ENCODE measurements at regions not wholly inside any gene's neighbourhood (a gene's known extent, or its start where the extent isn't known, plus 50 kb on each side); places are given as distances from the start of the nearest gene placed in this dataset.

DNA sequence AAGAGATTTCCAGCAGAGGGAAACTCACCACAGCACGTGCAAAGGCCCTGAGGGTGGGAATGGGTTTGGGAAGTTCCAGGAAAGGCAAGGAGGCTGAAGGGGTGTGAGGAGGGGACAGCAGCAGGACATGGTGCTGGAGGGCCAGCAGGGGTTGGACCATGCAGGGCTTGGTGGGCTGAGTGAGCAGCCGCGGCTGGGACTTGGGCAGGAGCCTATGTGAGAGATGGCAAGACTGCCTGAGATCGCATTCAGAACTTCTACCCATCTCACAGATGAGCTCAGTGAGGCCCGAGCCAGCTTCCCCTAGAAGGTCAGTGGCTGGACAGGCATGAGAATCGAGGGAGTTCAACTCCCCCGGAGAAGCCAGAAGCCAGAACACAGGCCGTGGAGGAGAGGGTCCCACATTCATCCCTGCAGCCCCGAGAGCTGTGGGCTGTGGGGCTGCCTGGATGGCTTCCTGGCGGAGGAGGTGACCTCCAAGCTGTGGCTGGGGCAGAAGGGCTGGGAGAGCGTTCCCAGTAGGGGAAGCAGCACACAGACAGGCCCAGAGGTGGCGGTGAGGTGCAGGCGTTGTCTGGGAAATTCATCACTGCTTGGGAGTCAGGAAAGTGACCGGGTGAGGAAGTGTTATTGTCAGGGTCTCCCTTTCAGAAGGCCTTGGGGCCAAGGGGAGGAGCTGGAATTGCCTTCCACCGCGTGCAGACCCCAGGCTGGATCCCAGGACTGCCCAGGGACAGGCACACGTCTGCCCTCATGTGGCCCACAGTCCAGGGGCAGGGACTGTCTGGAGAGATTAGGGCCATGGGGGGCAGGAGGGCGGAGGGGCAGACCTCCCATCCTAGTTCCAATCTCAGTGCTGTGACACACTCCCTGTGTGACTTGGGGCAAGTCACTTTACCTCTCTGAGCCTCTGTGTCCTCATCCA lies 103.8 kb downstream of the CEBPB start:
- intact Hi-C loops (cut with DNase I), result no loop called here
- peak overlapping the region; percentile 88 to 97 (median 92) for H3K27ac ChIP-seq
- no peaks in the 10 kb centered on the region for H3K9me3 ChIP-seq
- ATAC-seq, result no peak
- no peaks in the 10 kb centered on the region for H3K27me3 ChIP-seq
- TF ChIP-seq POLR2A (IDR thresholded peaks at IDR 0.05), result no peak
- no peak for TF ChIP-seq CTCF (IDR thresholded peaks at IDR 0.05)
- H3K4me3 ChIP-seq, result no peak overlapping the region
- no peaks in the 10 kb centered on the region for H3K36me3 ChIP-seq
- 89% methylated on average over 5 of the region's 18 CpGs for WGBS (ENCODE audit: insufficient coverage, low coverage, low lambda C conversion rate, missing lambda C conversion rate)
- peaks cover 0 to 53% (median 19%) of the 10 kb centered on the region in 4 donors for H3K4me1 ChIP-seq
- peak in 2 of 3 donors; percentile 32 to 54 for DNase-seq

GRCh38 chr20:50295345-50295744 lies 104.7 kb downstream of the CEBPB start:
- Histone ChIP-seq H3K9me3 (no peaks in the 10 kb centered on the region), H3K27ac (peak overlapping the region; percentile 37 to 97 (median 48)), H3K36me3 (no peaks in the 10 kb centered on the region), H3K27me3 (no peaks in the 10 kb centered on the region), H3K4me1 (peaks cover 0 to 53% (median 19%) of the 10 kb centered on the region in 4 donors), H3K4me3 (no peak overlapping the region)
- DNase-seq, result no peak
- ATAC-seq, result no peak
- TF ChIP-seq CTCF (IDR thresholded peaks at IDR 0.05), result no peak
- TF ChIP-seq POLR2A (IDR thresholded peaks at IDR 0.05), result no peak
- 40% methylated on average over 2 of the region's 5 CpGs for WGBS (ENCODE audit: insufficient coverage, low coverage, low lambda C conversion rate, missing lambda C conversion rate)
- intact Hi-C loops (cut with DNase I), result no loop called here

GRCh38 chr20:50295762-50296449 lies 105.3 kb downstream of the CEBPB start:
- 51% methylated on average over 8 of the region's 20 CpGs for WGBS (ENCODE audit: insufficient coverage, low coverage, low lambda C conversion rate, missing lambda C conversion rate)
- no peak for TF ChIP-seq CTCF (IDR thresholded peaks at IDR 0.05)
- intact Hi-C loops (cut with DNase I), result no loop called here
- ATAC-seq (peak; percentile 5 to 24 (median 8)), DNase-seq (peak in 2 of 3 donors; percentile 61 to 70)
- H3K4me1 ChIP-seq, result peaks cover 0 to 53% (median 19%) of the 10 kb centered on the region in 4 donors
- H3K36me3 ChIP-seq, result no peaks in the 10 kb centered on the region
- no peaks in the 10 kb centered on the region for H3K27me3 ChIP-seq
- H3K4me3 ChIP-seq, result no peak overlapping the region
- peak overlapping the region; percentile 48 to 97 (median 68) for H3K27ac ChIP-seq
- H3K9me3 ChIP-seq, result no peaks in the 10 kb centered on the region

- Histone ChIP-seq H3K9me3 (no peaks in the 10 kb centered on the region), H3K36me3 (no peaks in the 10 kb centered on the region), H3K27me3 (no peaks in the 10 kb centered on the region), H3K4me1 (peaks cover 0 to 46% (median 18%) of the 10 kb centered on the region in 4 donors), H3K4me3 (no peak overlapping the region), H3K27ac (peak overlapping the region; percentile 48 to 97 (median 68))
- ATAC-seq (peak in 2 of 4 donors; percentile 1), DNase-seq (peak in 2 of 3 donors; percentile 39 to 59)
- 75% methylated on average over 9 of the region's 18 CpGs for WGBS (ENCODE audit: insufficient coverage, low coverage, low lambda C conversion rate, missing lambda C conversion rate)
- TF ChIP-seq POLR2A (IDR thresholded peaks at IDR 0.05), result no peak
- no peak for TF ChIP-seq CTCF (IDR thresholded peaks at IDR 0.05)
- intact Hi-C loops (cut with DNase I), result no loop called here
Observed at GRCh38 chr20:50296450-50297375, 106.1 kb downstream of the CEBPB start.

All from right lobe of liver (tissue), 6 donors.